ENCODE measurements at regions not wholly inside any gene's neighbourhood (a gene's known extent, or its start where the extent isn't known, plus 50 kb on each side); places are given as distances from the start of the nearest gene placed in this dataset.

- H3K4me3 ChIP-seq (ENCODE audit: low read depth, low read length) = no peak overlapping the region
- TF ChIP-seq CTCF (IDR thresholded peaks at IDR 0.05; ENCODE audit: low read depth, low read length) = no peak
Measured at GRCh38 chr13:68124437-68125086, 894.4 kb upstream of the PCDH9 start.

- no peak for TF ChIP-seq CTCF (IDR thresholded peaks at IDR 0.05; ENCODE audit: low read depth, low read length)
- H3K4me3 ChIP-seq (ENCODE audit: low read depth, low read length) = no peak overlapping the region
Measured at GRCh38 chr13:68110178-68110768, 880.1 kb upstream of the PCDH9 start.

- TF ChIP-seq CTCF (IDR thresholded peaks at IDR 0.05; ENCODE audit: low read depth, low read length) = no peak
Measured at GRCh38 chr13:68107667-68108066, 877.5 kb upstream of the PCDH9 start.

GRCh38 chr13:68099631-68100030, 869.5 kb upstream of the PCDH9 start:
- no peak overlapping the region for H3K4me3 ChIP-seq (ENCODE audit: low read depth, low read length)
- no peak for TF ChIP-seq CTCF (IDR thresholded peaks at IDR 0.05; ENCODE audit: low read depth, low read length)

More at GRCh38 chr13:68107667-68108066, 877.5 kb upstream of the PCDH9 start:
- no peak overlapping the region for H3K4me3 ChIP-seq (ENCODE audit: low read depth, low read length)

GRCh38 chr13:68081061-68081460, 850.9 kb upstream of the PCDH9 start:
- no peak overlapping the region for H3K4me3 ChIP-seq (ENCODE audit: low read depth, low read length)
- no peak for TF ChIP-seq CTCF (IDR thresholded peaks at IDR 0.05; ENCODE audit: low read depth, low read length)

- no peak for TF ChIP-seq CTCF (IDR thresholded peaks at IDR 0.05; ENCODE audit: low read depth, low read length)
Measured at GRCh38 chr13:68078874-68079273, 848.7 kb upstream of the PCDH9 start.

GRCh38 chr13:68078469-68078868, 848.3 kb upstream of the PCDH9 start:
- TF ChIP-seq CTCF (IDR thresholded peaks at IDR 0.05; ENCODE audit: low read depth, low read length) = no peak
- no peak overlapping the region for H3K4me3 ChIP-seq (ENCODE audit: low read depth, low read length)

More at GRCh38 chr13:68078874-68079273, 848.7 kb upstream of the PCDH9 start:
- H3K4me3 ChIP-seq (ENCODE audit: low read depth, low read length) = no peak overlapping the region

Data from WI38 (cell line).